ENCODE measurements at regions not wholly inside any gene's neighbourhood (a gene's known extent, or its start where the extent isn't known, plus 50 kb on each side); places are given as distances from the start of the nearest gene placed in this dataset.

DNA sequence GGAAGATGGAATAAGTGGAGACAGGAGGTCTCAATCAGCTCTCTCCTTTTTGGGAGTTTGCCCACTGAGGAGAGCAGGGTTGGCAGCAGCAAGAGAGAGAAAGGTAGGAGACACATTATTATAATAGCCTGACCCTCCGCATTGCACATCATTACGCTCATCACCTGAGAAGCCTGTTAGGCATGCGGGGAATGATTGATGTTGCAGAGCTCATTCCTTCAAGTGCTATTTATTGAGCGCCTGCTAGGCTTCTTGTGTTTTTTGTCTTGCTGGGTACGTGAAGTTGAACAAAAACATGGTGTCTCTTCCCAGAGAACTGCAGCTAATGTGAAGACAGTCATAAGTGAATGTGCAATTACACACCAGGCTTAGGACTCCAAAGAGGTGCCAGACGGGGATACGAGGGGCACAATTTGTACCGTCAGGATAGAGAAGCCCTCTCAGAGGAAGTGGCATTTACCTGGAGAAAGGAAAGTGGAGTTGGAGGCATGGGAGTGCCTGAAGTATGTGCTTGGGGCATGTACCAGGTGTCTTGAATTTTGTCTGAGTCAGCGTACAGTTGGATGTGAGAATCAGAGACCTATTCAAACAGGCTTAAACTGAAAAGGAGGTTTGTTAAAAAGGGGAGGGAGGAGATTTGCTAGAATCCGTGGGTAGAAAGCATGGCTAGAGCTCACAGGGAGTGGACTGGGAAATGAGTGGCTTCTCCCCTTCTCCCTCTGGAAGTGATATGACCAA lies 90.2 kb upstream of the SOD3 start:
- POLR2A ChIA-PET = no interaction called here
- no peak overlapping the region for H3K4me3 Mint-ChIP-seq
- ATAC-seq (ENCODE audit: low read depth) (no peak), DNase-seq (no peak)
- peaks cover 9% of the 10 kb centered on the region for H3K27me3 Mint-ChIP-seq
- no peaks in the 10 kb centered on the region for H3K4me1 Mint-ChIP-seq
- no peaks in the 10 kb centered on the region for H3K36me3 Mint-ChIP-seq
- no peak overlapping the region for H3K27ac Mint-ChIP-seq
- H3K9me3 Mint-ChIP-seq = peaks cover 3% of the 10 kb centered on the region

DNA sequence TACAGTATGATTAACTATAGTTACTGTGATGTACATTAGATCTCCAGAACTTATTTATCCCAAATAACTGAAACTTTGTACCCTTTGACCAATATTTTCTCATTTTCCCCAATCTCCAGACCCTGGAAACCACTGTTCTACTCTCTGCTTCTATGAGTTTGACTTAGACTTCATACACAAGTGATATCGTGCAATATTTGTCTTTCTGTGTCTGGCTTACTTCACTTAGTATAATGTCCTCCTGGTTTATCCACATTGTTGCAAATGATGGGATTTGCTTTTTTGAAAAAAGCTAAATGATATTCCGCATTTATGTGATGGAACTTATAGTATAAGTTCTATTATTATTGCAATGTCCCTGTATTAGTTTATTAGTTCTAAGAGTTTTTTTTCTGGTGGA lies 81.8 kb upstream of the SOD3 start:
- POLR2A ChIA-PET = no interaction called here
- no peak overlapping the region for H3K27ac Mint-ChIP-seq
- H3K4me1 Mint-ChIP-seq = no peaks in the 10 kb centered on the region
- ATAC-seq (ENCODE audit: low read depth) (no peak), DNase-seq (no peak)
- H3K27me3 Mint-ChIP-seq = peaks cover 6% of the 10 kb centered on the region
- H3K4me3 Mint-ChIP-seq = no peak overlapping the region
- peaks cover 10% of the 10 kb centered on the region for H3K9me3 Mint-ChIP-seq
- H3K36me3 Mint-ChIP-seq = no peaks in the 10 kb centered on the region

DNA sequence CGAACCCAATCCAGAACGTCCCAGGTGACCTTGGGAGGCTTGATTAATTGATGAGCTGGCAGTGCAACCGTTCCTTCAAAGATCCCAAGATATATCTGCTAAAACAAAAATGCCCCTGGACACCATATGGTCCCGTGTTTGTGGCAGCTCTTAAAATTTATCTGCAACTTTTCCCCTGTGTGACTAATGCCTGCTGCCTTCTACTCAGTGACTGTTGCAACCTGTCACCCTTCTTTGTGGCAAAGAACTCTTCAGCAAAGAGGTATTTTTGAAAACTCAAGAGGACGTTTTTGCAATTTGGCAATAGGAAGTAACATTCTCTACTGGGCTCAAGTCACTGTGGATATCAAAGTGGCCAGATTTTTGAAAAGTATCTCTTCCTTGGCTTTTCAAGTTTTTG lies 75.8 kb upstream of the SOD3 start:
- Mint-ChIP-seq H3K4me3 (no peak overlapping the region), H3K4me1 (no peaks in the 10 kb centered on the region), H3K9me3 (peaks cover 6% of the 10 kb centered on the region), H3K36me3 (no peaks in the 10 kb centered on the region), H3K27me3 (peaks cover 2% of the 10 kb centered on the region), H3K27ac (no peak overlapping the region)
- POLR2A ChIA-PET = no interaction called here
- ATAC-seq (ENCODE audit: low read depth) (no peak), DNase-seq (no peak)

DNA sequence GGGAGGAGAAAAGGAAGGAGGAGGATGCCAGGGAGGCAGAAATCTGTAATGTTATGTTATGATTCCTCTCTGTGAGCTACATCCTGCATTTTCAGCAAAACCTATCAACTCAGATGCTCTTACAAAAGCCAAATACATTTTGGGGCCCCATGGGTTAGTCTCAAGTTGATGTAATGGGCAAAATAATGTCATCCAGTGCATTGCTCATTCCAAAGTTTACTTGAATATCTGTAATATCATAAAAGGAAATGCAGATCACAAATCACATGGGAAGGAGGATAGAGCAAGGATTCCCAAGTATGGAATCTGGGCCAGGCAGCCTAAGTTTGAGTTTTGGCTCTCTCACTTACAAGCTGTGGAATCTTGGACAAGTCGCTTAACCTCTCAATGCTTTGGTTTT lies 74.9 kb upstream of the SOD3 start:
- H3K4me3 Mint-ChIP-seq = no peak overlapping the region
- POLR2A ChIA-PET = no interaction called here
- no peaks in the 10 kb centered on the region for H3K36me3 Mint-ChIP-seq
- peaks cover 6% of the 10 kb centered on the region for H3K9me3 Mint-ChIP-seq
- ATAC-seq (ENCODE audit: low read depth) (no peak), DNase-seq (no peak)
- H3K4me1 Mint-ChIP-seq = no peaks in the 10 kb centered on the region
- H3K27ac Mint-ChIP-seq = no peak overlapping the region
- no peaks in the 10 kb centered on the region for H3K27me3 Mint-ChIP-seq

DNA sequence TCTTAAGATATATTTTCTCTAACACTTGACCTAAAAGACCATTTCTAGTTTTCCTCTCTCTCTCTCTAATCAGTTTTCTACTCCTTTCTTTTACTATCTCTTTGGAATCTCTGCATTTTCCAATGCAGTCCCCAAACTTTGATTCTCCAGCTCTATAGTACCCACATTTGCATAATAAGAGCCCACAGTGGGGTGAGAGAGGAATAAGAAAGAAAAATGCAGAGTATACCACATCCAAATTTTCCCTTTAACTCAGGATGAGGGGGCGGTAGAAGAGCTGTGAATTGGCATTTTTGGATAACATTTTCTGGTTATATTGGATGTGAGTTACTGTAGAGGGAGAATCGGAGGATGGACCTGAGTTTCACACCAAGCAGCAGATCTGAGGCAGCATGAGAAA lies 74.4 kb upstream of the SOD3 start:
- H3K36me3 Mint-ChIP-seq = no peaks in the 10 kb centered on the region

DNA sequence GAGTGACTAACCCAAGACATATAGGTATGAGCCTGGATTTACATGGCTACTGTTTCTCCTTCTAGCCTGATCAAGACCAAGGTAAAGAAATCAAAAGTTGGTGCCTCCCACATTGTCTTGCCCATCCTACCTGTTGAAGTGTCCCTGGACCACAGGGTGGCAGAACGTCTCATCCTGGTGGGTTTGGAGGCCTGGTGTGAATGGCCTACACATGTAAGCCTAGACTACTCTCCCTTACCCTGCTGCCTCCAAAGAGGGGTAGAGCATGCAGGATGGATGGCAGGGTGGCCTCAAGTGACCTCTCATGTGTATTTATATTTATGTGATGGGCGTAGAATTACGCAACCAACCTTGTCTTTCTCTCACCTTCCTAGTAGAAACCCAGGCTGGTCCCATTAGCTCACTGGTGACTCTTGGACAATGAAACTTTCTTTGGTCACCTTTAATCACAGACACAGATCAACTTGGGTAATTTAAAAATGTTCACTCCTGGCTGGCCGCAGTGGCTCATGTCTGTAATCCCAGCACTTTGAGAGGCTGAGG lies 73.3 kb upstream of the SOD3 start:
- Mint-ChIP-seq H3K27ac (no peak overlapping the region), H3K9me3 (peaks cover 2% of the 10 kb centered on the region), H3K27me3 (no peaks in the 10 kb centered on the region), H3K4me1 (no peaks in the 10 kb centered on the region), H3K36me3 (no peaks in the 10 kb centered on the region), H3K4me3 (no peak overlapping the region)
- no peak for ATAC-seq (ENCODE audit: low read depth)
- POLR2A ChIA-PET = no interaction called here
- DNase-seq = no peak

More for the DNA sequence above, 74.4 kb upstream of the SOD3 start:
- ATAC-seq (ENCODE audit: low read depth) (no peak), DNase-seq (no peak)
- H3K9me3 Mint-ChIP-seq = peaks cover 5% of the 10 kb centered on the region
- POLR2A ChIA-PET = no interaction called here
- no peaks in the 10 kb centered on the region for H3K27me3 Mint-ChIP-seq
- H3K4me1 Mint-ChIP-seq = no peaks in the 10 kb centered on the region
- no peak overlapping the region for H3K27ac Mint-ChIP-seq
- H3K4me3 Mint-ChIP-seq = no peak overlapping the region

DNA sequence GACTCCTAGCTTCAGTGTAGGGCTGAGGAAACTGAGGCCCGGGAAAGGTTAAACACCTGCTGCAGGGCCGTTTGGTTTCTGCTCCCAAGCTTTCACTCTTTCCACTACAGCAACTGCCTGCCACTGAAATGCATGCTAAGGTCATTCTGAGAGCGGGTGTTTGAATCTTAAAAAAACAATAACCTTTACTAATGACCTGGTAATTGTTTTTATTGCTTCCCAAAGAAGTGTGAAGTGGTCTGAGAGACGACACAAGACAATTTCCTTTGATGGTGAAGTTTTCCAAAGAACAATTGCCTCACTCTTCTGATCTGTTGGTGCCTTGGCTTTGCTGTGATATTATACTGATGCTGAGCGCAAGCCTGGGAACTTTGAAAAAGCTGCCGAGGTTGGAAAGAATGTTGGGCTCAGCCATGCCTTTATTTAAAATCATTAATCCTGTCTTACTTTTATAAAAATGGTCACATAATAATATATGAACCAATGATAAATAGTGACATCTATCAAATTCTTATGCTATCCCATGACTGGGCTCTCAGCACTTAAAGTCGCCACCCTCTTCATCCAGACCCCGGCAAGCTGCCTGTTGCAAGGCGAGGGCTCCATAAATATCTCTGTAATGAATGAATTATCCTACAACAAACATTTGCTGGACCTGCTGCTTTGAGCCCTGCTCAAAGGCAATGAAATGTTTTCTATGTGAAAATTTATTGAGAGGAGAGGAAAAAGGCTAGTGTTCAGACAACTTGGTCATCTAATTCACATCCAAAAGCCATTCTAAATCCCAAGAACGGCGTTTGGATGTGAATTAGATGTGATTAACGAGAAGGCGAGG lies 67.8 kb upstream of the SOD3 start:
- H3K9me3 Mint-ChIP-seq = no peaks in the 10 kb centered on the region
- no peaks in the 10 kb centered on the region for H3K4me1 Mint-ChIP-seq
- no peak for DNase-seq
- no peak for ATAC-seq (ENCODE audit: low read depth)
- H3K27me3 Mint-ChIP-seq = no peaks in the 10 kb centered on the region
- H3K27ac Mint-ChIP-seq = no peak overlapping the region
- POLR2A ChIA-PET = no interaction called here
- H3K36me3 Mint-ChIP-seq = no peaks in the 10 kb centered on the region
- no peak overlapping the region for H3K4me3 Mint-ChIP-seq

DNA sequence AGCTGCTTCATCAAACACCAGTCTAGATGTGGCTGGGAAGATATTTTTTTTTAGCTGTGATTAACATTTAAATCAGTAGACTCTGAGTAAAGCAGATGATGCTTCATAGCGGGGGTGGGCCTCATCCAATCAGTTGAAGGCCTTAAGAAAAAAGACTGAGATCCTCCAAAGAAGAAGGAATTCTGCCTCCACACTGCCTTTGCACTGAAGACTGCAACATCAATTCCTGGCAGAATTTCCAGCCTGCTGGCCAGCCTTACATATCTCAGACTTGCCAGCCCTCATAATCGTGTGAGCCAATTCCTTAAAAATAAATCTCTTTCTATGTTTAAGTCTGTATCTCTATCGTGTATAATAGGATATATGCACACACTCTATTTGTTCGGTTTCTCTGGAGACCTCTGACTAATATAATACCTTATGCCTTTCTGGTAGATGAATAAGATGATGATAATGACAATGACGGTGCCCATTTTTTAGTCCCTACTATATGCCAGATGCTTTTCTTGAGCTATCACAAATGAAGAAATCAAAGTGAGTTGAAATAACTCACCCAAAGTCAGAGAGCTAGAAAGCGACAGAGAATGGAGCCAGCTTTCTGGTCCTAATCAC lies 66.1 kb upstream of the SOD3 start:
- Mint-ChIP-seq H3K9me3 (no peaks in the 10 kb centered on the region), H3K4me3 (no peak overlapping the region), H3K36me3 (no peaks in the 10 kb centered on the region), H3K27ac (no peak overlapping the region), H3K4me1 (no peaks in the 10 kb centered on the region), H3K27me3 (no peaks in the 10 kb centered on the region)
- ATAC-seq (ENCODE audit: low read depth) (no peak), DNase-seq (no peak)
- POLR2A ChIA-PET = no interaction called here

DNA sequence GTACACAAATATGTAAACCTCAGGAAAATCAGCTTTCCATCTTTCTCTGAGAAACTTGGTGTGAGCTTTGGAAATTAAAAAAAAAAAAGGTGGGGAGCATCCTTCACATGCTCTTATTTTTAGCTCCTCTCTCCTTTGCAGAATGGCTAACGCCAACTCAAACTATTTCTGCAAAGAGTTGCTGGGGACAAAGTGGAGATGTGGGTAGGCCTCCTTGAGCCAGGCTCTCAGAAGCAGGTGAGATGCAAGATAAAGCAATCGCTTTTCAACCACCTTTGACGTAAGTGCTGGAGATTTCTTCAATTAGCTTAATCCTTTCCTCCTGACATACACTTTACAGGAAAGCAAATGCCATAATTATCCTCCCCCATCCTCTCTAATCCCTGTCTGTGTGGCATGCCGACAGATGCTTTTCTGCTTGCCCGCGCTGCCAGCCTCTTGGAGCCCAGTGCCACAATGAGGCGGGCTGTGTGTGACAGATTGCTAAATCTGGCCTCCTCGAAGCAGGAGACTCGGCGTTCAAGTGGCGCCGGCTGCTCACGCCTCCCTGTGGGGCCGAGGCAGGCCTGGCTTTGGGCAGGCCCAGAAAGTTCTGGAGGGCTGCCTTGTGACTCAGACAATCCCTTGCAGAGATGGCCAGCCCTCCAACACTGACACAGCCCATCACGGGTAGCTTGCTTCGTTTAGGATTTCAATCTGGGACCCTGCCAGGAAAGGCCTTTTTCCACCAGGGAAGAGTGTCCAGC lies 64.9 kb upstream of the SOD3 start:
- H3K4me1 Mint-ChIP-seq = no peaks in the 10 kb centered on the region
- no peak overlapping the region for H3K4me3 Mint-ChIP-seq
- POLR2A ChIA-PET = no interaction called here
- no peaks in the 10 kb centered on the region for H3K9me3 Mint-ChIP-seq
- no peaks in the 10 kb centered on the region for H3K36me3 Mint-ChIP-seq
- H3K27me3 Mint-ChIP-seq = no peaks in the 10 kb centered on the region
- no peak overlapping the region for H3K27ac Mint-ChIP-seq
- no peak for DNase-seq
- ATAC-seq (ENCODE audit: low read depth) = no peak

DNA sequence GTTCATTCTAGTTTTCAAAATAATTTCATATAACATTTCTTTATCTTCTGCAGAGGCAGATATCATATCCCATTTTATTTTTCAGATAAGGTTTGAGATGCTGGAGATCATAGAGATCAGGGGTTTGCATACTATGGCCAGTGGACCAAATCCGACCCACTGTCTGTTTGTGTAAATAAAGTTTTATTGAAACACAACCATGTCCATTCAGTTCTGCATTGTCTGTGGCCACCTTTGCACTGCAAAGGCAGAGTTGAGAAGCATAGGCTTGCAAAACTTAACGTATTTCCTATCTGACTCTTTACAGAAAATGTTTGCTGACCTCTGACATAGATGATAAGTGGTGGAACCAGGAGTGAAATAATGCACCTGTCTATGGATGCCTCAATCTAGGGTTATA lies 63.9 kb upstream of the SOD3 start:
- no peaks in the 10 kb centered on the region for H3K4me1 Mint-ChIP-seq
- no peak for DNase-seq
- POLR2A ChIA-PET = no interaction called here
- H3K36me3 Mint-ChIP-seq = no peaks in the 10 kb centered on the region
- H3K27ac Mint-ChIP-seq = no peak overlapping the region
- ATAC-seq (ENCODE audit: low read depth) = no peak
- no peak overlapping the region for H3K4me3 Mint-ChIP-seq
- H3K9me3 Mint-ChIP-seq = no peaks in the 10 kb centered on the region
- no peaks in the 10 kb centered on the region for H3K27me3 Mint-ChIP-seq

DNA sequence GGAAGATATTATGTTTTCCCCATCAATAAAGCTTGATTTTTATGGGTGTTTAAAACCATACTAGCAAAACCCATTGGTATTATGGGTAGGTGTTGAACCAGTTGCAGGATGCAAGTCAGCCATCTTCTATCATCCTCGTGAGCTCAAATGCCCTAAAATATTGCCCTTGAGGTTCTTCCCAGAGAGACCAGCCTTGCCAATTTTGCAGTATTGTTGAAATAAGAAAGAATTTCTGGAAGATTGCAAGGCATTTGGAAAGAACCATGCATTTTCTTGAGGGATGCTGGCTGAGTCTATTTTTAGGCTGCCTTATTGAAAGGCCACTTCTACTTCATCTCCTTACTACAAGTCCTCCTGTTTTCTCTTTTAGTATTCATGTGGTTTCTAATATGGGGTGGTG lies 60.9 kb upstream of the SOD3 start:
- Mint-ChIP-seq H3K27ac (no peak overlapping the region), H3K27me3 (no peaks in the 10 kb centered on the region), H3K36me3 (no peaks in the 10 kb centered on the region), H3K9me3 (peaks cover 4% of the 10 kb centered on the region), H3K4me3 (no peak overlapping the region), H3K4me1 (no peaks in the 10 kb centered on the region)
- no peak for DNase-seq
- ATAC-seq (ENCODE audit: low read depth) = no peak
- POLR2A ChIA-PET = no interaction called here

DNA sequence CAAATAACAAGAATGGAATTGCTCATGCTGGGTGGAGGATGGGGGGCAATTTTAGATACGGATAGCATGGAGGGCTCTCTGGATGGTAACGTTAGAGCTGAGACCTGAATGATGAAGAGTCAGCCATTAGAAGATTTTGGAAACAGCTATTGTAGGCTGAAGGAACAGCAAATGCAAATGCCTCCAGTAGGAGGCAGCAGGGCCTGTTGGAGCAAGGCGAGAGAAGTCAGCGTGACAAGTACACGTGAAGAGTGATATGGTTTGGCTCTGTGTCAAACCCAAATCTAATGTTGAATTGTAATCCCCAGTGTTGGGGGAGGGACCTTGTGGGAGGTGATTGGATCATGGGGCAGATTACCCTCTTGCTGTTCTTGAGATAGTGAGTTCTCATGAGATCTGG lies 59.3 kb upstream of the SOD3 start:
- POLR2A ChIA-PET = no interaction called here
- H3K4me3 Mint-ChIP-seq = no peak overlapping the region
- no peaks in the 10 kb centered on the region for H3K27me3 Mint-ChIP-seq
- no peaks in the 10 kb centered on the region for H3K36me3 Mint-ChIP-seq
- H3K27ac Mint-ChIP-seq = no peak overlapping the region
- ATAC-seq (ENCODE audit: low read depth) (no peak), DNase-seq (no peak)
- H3K4me1 Mint-ChIP-seq = no peaks in the 10 kb centered on the region
- H3K9me3 Mint-ChIP-seq = peaks cover 4% of the 10 kb centered on the region

DNA sequence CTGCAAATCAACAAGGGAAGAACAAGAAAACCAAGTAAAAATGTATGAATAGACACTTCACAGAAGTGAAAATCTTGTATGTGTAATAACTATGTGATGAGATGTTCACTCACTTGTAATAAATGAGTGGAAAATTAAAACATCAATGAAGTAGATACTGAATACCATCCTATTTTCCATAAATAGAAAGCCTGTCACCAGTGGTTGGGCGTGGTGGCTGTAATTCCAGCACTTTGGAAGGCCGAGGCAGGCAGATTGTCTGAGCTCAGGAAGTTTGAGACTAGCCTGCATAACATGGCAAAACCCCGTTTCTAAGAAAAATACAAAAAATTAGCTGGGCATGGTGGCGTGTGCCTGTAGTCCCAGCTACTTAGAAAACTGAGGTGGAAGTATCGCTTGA lies 53.5 kb upstream of the SOD3 start:
- no peaks in the 10 kb centered on the region for H3K27me3 Mint-ChIP-seq

More for the DNA sequence above, 53.5 kb upstream of the SOD3 start:
- Mint-ChIP-seq H3K36me3 (no peaks in the 10 kb centered on the region), H3K4me3 (no peak overlapping the region), H3K4me1 (no peaks in the 10 kb centered on the region), H3K9me3 (peaks cover 4% of the 10 kb centered on the region), H3K27ac (no peak overlapping the region)
- POLR2A ChIA-PET = no interaction called here
- no peak for ATAC-seq (ENCODE audit: low read depth)
- DNase-seq = no peak

Measured in activated naive CD8-positive, alpha-beta T cell treated with anti-CD3 and anti-CD28 coated beads, Interleukin-2, amount 10 ng/mL, durations not matched to agents 7 days and 5 days (primary cell).